ENCODE measurements at regions not wholly inside any gene's neighbourhood (a gene's known extent, or its start where the extent isn't known, plus 50 kb on each side); places are given as distances from the start of the nearest gene placed in this dataset.

DNA sequence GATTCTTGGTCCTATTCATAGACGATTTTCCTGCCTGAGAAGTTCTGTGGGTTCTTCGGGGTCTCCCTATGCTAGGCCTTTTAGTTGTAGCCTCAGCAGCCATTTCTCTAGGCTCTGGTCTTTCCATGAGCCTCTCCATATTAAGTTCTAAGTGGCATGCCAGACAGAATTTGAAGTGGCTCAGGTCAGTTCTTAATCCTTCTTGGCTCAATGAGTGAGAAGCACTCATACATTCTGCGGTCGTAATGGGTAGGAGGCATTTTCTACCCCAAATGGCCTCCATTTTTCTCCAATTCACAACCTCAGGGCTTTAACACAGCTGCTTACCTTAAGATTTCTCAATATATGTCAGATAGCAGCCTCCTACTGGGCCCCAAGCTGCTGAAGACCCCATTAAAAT lies 405.3 kb upstream of the GALNT5 start:
- no peak for TF ChIP-seq CTCF (IDR thresholded peaks at IDR 0.05; ENCODE audit: low read depth, low read length)
- DNase-seq, result no peak
- Histone ChIP-seq H3K4me3 (ENCODE audit: low read depth, low read length) (no peak overlapping the region), H3K27ac (no peak overlapping the region), H3K36me3 (no peaks in the 10 kb centered on the region), H3K27me3 (ENCODE audit: insufficient read depth, low read depth, severe bottlenecking) (no peaks in the 10 kb centered on the region), H3K9me3 (ENCODE audit: severe bottlenecking) (no peaks in the 10 kb centered on the region)

DNA sequence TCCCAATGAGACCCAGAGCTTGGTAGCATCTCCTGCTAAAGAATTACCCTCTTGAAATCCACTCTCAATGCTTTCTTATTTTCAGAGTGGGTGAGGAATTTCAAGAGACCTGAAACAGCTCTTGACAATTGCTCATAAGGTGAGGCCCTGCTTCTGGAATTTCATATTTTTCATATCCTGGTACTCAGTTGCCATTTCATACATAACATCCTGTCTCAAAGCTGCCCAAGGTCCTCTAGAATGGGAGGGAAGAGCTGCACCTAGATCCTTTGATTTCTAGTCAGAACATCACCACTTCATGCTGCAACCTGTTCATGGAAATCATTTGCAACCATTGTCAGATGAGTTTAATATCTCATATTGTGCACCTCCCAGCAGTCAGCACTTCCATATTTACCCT lies 404.8 kb upstream of the GALNT5 start:
- H3K27ac ChIP-seq, result no peak overlapping the region
- no peak overlapping the region for H3K4me3 ChIP-seq (ENCODE audit: low read depth, low read length)
- no peaks in the 10 kb centered on the region for H3K36me3 ChIP-seq
- no peaks in the 10 kb centered on the region for H3K27me3 ChIP-seq (ENCODE audit: insufficient read depth, low read depth, severe bottlenecking)
- H3K9me3 ChIP-seq (ENCODE audit: severe bottlenecking), result no peaks in the 10 kb centered on the region
- DNase-seq, result no peak
- TF ChIP-seq CTCF (IDR thresholded peaks at IDR 0.05; ENCODE audit: low read depth, low read length), result no peak

- H3K36me3 ChIP-seq, result no peaks in the 10 kb centered on the region
- H3K4me3 ChIP-seq (ENCODE audit: low read depth, low read length), result no peak overlapping the region
- peak overlapping the region; percentile 56 for H3K27ac ChIP-seq
- no peak for TF ChIP-seq CTCF (IDR thresholded peaks at IDR 0.05; ENCODE audit: low read depth, low read length)
- no peaks in the 10 kb centered on the region for H3K27me3 ChIP-seq (ENCODE audit: insufficient read depth, low read depth, severe bottlenecking)
- no peaks in the 10 kb centered on the region for H3K9me3 ChIP-seq (ENCODE audit: severe bottlenecking)
- DNase-seq, result peak; percentile 44
Measured at GRCh38 chr2:156864325-156864724, 393.2 kb upstream of the GALNT5 start.

- Histone ChIP-seq H3K4me3 (ENCODE audit: low read depth, low read length) (no peak overlapping the region), H3K27ac (peak overlapping the region; percentile 56), H3K27me3 (ENCODE audit: insufficient read depth, low read depth, severe bottlenecking) (no peaks in the 10 kb centered on the region), H3K9me3 (ENCODE audit: severe bottlenecking) (no peaks in the 10 kb centered on the region), H3K36me3 (no peaks in the 10 kb centered on the region)
- TF ChIP-seq CTCF (IDR thresholded peaks at IDR 0.05; ENCODE audit: low read depth, low read length), result no peak
- no peak for DNase-seq
Measured at GRCh38 chr2:156864753-156865152, 392.8 kb upstream of the GALNT5 start.

GRCh38 chr2:156867201-156867600 lies 390.3 kb upstream of the GALNT5 start:
- no peak overlapping the region for H3K4me3 ChIP-seq (ENCODE audit: low read depth, low read length)
- no peak for DNase-seq
- H3K27ac ChIP-seq, result no peak overlapping the region
- TF ChIP-seq CTCF (IDR thresholded peaks at IDR 0.05; ENCODE audit: low read depth, low read length), result no peak
- no peaks in the 10 kb centered on the region for H3K9me3 ChIP-seq (ENCODE audit: severe bottlenecking)
- H3K27me3 ChIP-seq (ENCODE audit: insufficient read depth, low read depth, severe bottlenecking), result no peaks in the 10 kb centered on the region
- no peaks in the 10 kb centered on the region for H3K36me3 ChIP-seq

GRCh38 chr2:156874707-156875106 lies 382.8 kb upstream of the GALNT5 start:
- Histone ChIP-seq H3K27me3 (ENCODE audit: insufficient read depth, low read depth, severe bottlenecking) (no peaks in the 10 kb centered on the region), H3K9me3 (ENCODE audit: severe bottlenecking) (no peaks in the 10 kb centered on the region), H3K36me3 (no peaks in the 10 kb centered on the region), H3K27ac (no peak overlapping the region), H3K4me3 (ENCODE audit: low read depth, low read length) (no peak overlapping the region)
- no peak for DNase-seq
- TF ChIP-seq CTCF (IDR thresholded peaks at IDR 0.05; ENCODE audit: low read depth, low read length), result no peak
